HepG2 (cell line): ENCODE measurements at regions not wholly inside any gene's neighbourhood (a gene's known extent, or its start where the extent isn't known, plus 50 kb on each side); places are given as distances from the start of the nearest gene placed in this dataset.

ENCODE experiments used
- ATAC-seq: fragments of 200-7000 bp; cut with Tn5 transposase; 3 replicates; pipeline ENCODE4 v1.9.1; 2020; ENCODE audit warnings: mild to moderate bottlenecking, moderate library complexity
- BruUV-seq: library from RNA; stranded (reverse); fragments of 400-500 nt; replicated peaks from 2 replicates; lab custom pipeline; 2021; lab: Mats Ljungman, UMichigan
- CTCF ChIA-PET: fragments of 300-600 bp; formaldehyde crosslinking; extraction: SDS; loops from one replicate; lab custom pipeline; 2021; ENCODE audit warnings: low total read pairs, inconsistent platforms, low intra/inter-chr PET ratio; lab: Yijun Ruan, JAX
- POLR2A ChIA-PET: fragments of 350-600 bp; sonication (Branson Sonifier 250); formaldehyde crosslinking; loops from one replicate; lab custom pipeline; 2020; ENCODE audit warnings: antibody characterized with exemption, inconsistent platforms; lab: Yijun Ruan, JAX
- DNase-seq: peaks from one replicate; pipeline ENCODE4 v3.0.0-alpha.2; 2015; ENCODE audit warnings: low spot score
- FAIRE-seq: peaks from 3 replicates; lab custom pipeline; 2011; peaks lifted over from hg19 to GRCh38; lab: Jason Lieb, UNC
- H2AFZ ChIP-seq: one replicate; pipeline ENCODE4 v1.6.1; 2011; ENCODE audit warnings: low read length, inconsistent platforms
- H3K27ac ChIP-seq: fragments of 300-600 bp; 3 replicates; pipeline ENCODE4 v1.8.0; 2011; ENCODE audit warnings: mixed run types, mild to moderate bottlenecking, mixed read lengths, low read length, inconsistent platforms; ENCODE audit not compliant: insufficient read depth; ENCODE audit errors: extremely low read length
- H3K27me3 ChIP-seq, 2 experiments: fragments of 200-600 bp in 1 of 2; 2 replicates in 1 of 2; 3 replicates in 1 of 2; pipeline versions ENCODE4 v1.6.0 to v1.8.0; 2011; ENCODE audit warnings: low read length in 2 of 2, mild to moderate bottlenecking in 2 of 2, moderate library complexity in 2 of 2, inconsistent platforms in 1 of 2; ENCODE audit not compliant: insufficient read depth in 2 of 2, control insufficient read depth in 1 of 2
- H3K36me3 ChIP-seq, 2 experiments: fragments of 200-600 bp in 1 of 2; replicated peaks in 1 of 2; 2 replicates in 1 of 2; 3 replicates in 1 of 2; pipeline versions ENCODE4 v1.5.1 to v1.8.0; 2011; ENCODE audit warnings: low read length in 2 of 2, inconsistent platforms in 1 of 2; ENCODE audit not compliant: insufficient read depth in 2 of 2, control insufficient read depth in 1 of 2
- H3K4me1 ChIP-seq: 2 replicates; pipeline ENCODE4 v1.5.1; 2012; ENCODE audit warnings: low read length, inconsistent platforms; ENCODE audit not compliant: insufficient read depth
- H3K4me2 ChIP-seq: 2 replicates; pipeline ENCODE4 v1.6.0; 2011; ENCODE audit warnings: low read depth, low read length, inconsistent platforms
- H3K4me3 ChIP-seq, 3 experiments: fragments of 200-600 bp in 1 of 3; sonication (generic), shearing (Covaris generic) in 1 of 3; replicated peaks in 1 of 3; 2 replicates each; pipeline ENCODE4 v1.5.1; 2011 to 2016; ENCODE audit warnings: low read length in 3 of 3, inconsistent platforms in 2 of 3, low read depth in 2 of 3, mild to moderate bottlenecking in 2 of 3, control low read depth in 1 of 3, mixed read lengths in 1 of 3; ENCODE audit not compliant: insufficient read depth in 1 of 3
- H3K79me2 ChIP-seq: one replicate; pipeline ENCODE4 v1.6.1; 2011; ENCODE audit warnings: low read length, inconsistent platforms; ENCODE audit not compliant: insufficient read depth
- H3K9ac ChIP-seq: 2 replicates; pipeline ENCODE4 v1.6.0; 2011; ENCODE audit warnings: mild to moderate bottlenecking, low read depth, low read length, inconsistent platforms; ENCODE audit not compliant: insufficient read depth
- H3K9me3 ChIP-seq: 2 replicates; pipeline ENCODE4 v1.5.1; 2012; ENCODE audit warnings: mild to moderate bottlenecking, low read length
- H4K20me1 ChIP-seq: 2 replicates; pipeline ENCODE4 v1.6.0; 2011; ENCODE audit warnings: inconsistent platforms, mild to moderate bottlenecking, low read length, moderate library complexity; ENCODE audit not compliant: insufficient read depth
- BRD4 ChIP-seq: sonication (generic); formaldehyde crosslinking; IDR thresholded peaks from 2 replicates; pipeline ENCODE4 v1.4.0; 2020; ENCODE audit warnings: missing genetic modification reagents
- KLF6 ChIP-seq: IDR thresholded peaks from 2 replicates; pipeline ENCODE4 v1.8.0; 2016; ENCODE audit warnings: missing biosample characterization, missing genetic modification reagents
- KMT2B ChIP-seq: IDR thresholded peaks from 2 replicates; pipeline ENCODE4 v1.6.1; 2016; ENCODE audit warnings: missing genetic modification reagents, missing compliant biosample characterization
- RXRA ChIP-seq: sonication (generic); formaldehyde crosslinking; IDR thresholded peaks from 2 replicates; pipeline ENCODE4 v1.5.1; 2020; ENCODE audit warnings: missing genetic modification reagents
- TAF15 ChIP-seq: fragments of 200-400 bp; formaldehyde crosslinking; IDR thresholded peaks from one replicate; pipeline ENCODE4 v1.6.1; 2018; ENCODE audit warnings: mild to moderate bottlenecking, low read depth, low read length; ENCODE audit not compliant: poor library complexity, severe bottlenecking
- ZNF207 ChIP-seq: fragments of 450-650 bp; IDR thresholded peaks from 2 replicates; pipeline ENCODE4 v1.6.1; 2016; ENCODE audit warnings: antibody characterized with exemption, borderline replicate concordance
- ZNF264 ChIP-seq: sonication (generic); formaldehyde crosslinking; IDR thresholded peaks from 2 replicates; pipeline ENCODE4 v1.4.0; 2020; ENCODE audit warnings: missing genetic modification reagents
- ZNF335 ChIP-seq: sonication (generic); formaldehyde crosslinking; IDR thresholded peaks from 2 replicates; pipeline ENCODE4 v1.4.0; 2020; ENCODE audit warnings: missing genetic modification reagents
- ZNF672 ChIP-seq: sonication (generic); formaldehyde crosslinking; IDR thresholded peaks from 2 replicates; pipeline ENCODE4 v1.8.1; 2022; ENCODE audit warnings: missing genetic modification reagents
- WGBS: methylation state at CpG from one replicate; pipeline ENCODE4 v1.1.6; 2017; ENCODE audit warnings: low lambda C conversion rate; 5-methylcytosine and 5-hydroxymethylcytosine counted together
- in situ Hi-C: cut with HindIII; loops from 2 replicates; pipeline ENCODE4 v1.10.0; 2017; ENCODE audit warnings: low pct_unique_long_range_greater_than_20kb; ENCODE audit not compliant: extremely low pct_ligation_motif_present
- intact Hi-C: fragments of 100-400 bp; cut with micrococcal nuclease; formaldehyde crosslinking; loops from one replicate; pipeline ENCODE4 v1.10.0; 2022; ENCODE audit not compliant: unreplicated experiment
- TF ChIP-seq, protein P1 (sequence below): sonication (generic); formaldehyde crosslinking; IDR thresholded peaks from 2 replicates; pipeline ENCODE4 v1.5.1; 2020; ENCODE audit warnings: missing genetic modification reagents, mild to moderate bottlenecking, borderline replicate concordance
- TF ChIP-seq, protein P2 (sequence below): sonication (generic); formaldehyde crosslinking; IDR thresholded peaks from 2 replicates; pipeline ENCODE4 v1.4.0; 2020; ENCODE audit warnings: missing genetic modification reagents
- TF ChIP-seq, protein P3 (sequence below): sonication (generic); formaldehyde crosslinking; IDR thresholded peaks from 2 replicates; pipeline ENCODE4 v1.8.1; 2023; ENCODE audit warnings: mild to moderate bottlenecking, missing genetic modification reagents
- TF ChIP-seq, protein P4 (sequence below): sonication (generic); formaldehyde crosslinking; IDR thresholded peaks from 2 replicates; pipeline ENCODE4 v1.8.0; 2023; ENCODE audit warnings: mild to moderate bottlenecking, missing genetic modification reagents

DNA sequence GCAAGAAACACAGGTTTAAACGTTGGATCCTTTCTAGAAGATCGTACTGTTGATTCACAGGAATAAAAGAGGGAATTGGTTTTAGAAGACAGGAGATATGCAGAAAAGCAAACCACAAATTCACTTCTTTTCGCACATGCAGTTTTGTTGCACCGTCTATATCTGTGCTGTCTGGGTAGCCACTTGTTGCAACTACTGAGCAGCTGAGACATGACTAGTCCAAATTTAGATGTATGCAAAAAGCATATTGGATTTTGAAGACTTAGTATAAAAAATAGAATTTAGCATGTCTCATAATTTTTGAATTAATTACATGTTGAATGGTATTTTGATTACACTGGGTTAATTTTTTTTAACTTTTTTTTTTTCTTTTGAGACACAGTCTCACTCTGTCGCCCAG, 176.3 kb downstream of the KLF12 start:
- in situ Hi-C loops = no loop called here

More for the DNA sequence above, 176.3 kb downstream of the KLF12 start:
- intact Hi-C loops = no loop called here
- peaks cover 5% of the 10 kb centered on the region; the same call in 1 of the 2 replicates for H3K4me1 ChIP-seq
- ChIA-PET POLR2A (no interaction called here), CTCF (no interaction called here)
- H4K20me1 ChIP-seq = no peaks in the 10 kb centered on the region
- no peaks in the 10 kb centered on the region for H3K27me3 ChIP-seq
- no peak overlapping the region for H3K27ac ChIP-seq
- no peaks in the 10 kb centered on the region for H3K79me2 ChIP-seq
- TF ChIP-seq ZNF335 (CRISPR knock-in tag) = no peak
- TF ChIP-seq ZNF264 (CRISPR knock-in tag) = no peak
- TF ChIP-seq, protein P1, sequence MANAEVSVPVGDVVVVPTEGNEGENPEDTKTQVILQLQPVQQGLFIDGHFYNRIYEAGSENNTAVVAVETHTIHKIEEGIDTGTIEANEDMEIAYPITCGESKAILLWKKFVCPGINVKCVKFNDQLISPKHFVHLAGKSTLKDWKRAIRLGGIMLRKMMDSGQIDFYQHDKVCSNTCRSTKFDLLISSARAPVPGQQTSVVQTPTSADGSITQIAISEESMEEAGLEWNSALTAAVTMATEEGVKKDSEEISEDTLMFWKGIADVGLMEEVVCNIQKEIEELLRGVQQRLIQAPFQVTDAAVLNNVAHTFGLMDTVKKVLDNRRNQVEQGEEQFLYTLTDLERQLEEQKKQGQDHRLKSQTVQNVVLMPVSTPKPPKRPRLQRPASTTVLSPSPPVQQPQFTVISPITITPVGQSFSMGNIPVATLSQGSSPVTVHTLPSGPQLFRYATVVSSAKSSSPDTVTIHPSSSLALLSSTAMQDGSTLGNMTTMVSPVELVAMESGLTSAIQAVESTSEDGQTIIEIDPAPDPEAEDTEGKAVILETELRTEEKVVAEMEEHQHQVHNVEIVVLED (CRISPR knock-in tag) = no peak
- TF ChIP-seq KLF6 = no peak
- TF ChIP-seq, protein P2, sequence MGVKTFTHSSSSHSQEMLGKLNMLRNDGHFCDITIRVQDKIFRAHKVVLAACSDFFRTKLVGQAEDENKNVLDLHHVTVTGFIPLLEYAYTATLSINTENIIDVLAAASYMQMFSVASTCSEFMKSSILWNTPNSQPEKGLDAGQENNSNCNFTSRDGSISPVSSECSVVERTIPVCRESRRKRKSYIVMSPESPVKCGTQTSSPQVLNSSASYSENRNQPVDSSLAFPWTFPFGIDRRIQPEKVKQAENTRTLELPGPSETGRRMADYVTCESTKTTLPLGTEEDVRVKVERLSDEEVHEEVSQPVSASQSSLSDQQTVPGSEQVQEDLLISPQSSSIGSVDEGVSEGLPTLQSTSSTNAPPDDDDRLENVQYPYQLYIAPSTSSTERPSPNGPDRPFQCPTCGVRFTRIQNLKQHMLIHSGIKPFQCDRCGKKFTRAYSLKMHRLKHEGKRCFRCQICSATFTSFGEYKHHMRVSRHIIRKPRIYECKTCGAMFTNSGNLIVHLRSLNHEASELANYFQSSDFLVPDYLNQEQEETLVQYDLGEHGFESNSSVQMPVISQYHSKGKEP (CRISPR knock-in tag) = no peak
- TF ChIP-seq, protein P3, sequence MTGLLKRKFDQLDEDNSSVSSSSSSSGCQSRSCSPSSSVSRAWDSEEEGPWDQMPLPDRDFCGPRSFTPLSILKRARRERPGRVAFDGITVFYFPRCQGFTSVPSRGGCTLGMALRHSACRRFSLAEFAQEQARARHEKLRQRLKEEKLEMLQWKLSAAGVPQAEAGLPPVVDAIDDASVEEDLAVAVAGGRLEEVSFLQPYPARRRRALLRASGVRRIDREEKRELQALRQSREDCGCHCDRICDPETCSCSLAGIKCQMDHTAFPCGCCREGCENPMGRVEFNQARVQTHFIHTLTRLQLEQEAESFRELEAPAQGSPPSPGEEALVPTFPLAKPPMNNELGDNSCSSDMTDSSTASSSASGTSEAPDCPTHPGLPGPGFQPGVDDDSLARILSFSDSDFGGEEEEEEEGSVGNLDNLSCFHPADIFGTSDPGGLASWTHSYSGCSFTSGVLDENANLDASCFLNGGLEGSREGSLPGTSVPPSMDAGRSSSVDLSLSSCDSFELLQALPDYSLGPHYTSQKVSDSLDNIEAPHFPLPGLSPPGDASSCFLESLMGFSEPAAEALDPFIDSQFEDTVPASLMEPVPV (CRISPR knock-in tag) = no peak
- TF ChIP-seq ZNF672 (CRISPR knock-in tag) = no peak
- TF ChIP-seq, protein P4, sequence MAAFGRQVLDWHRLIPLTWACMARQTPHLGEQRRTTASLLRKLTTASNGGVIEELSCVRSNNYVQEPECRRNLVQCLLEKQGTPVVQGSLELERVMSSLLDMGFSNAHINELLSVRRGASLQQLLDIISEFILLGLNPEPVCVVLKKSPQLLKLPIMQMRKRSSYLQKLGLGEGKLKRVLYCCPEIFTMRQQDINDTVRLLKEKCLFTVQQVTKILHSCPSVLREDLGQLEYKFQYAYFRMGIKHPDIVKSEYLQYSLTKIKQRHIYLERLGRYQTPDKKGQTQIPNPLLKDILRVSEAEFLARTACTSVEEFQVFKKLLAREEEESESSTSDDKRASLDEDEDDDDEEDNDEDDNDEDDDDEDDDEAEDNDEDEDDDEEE = no peak
- TF ChIP-seq RXRA (CRISPR knock-in tag) = no peak
- no peak for TF ChIP-seq TAF15
- TF ChIP-seq KMT2B (CRISPR knock-in tag) = no peak
- no peak for TF ChIP-seq ZNF207
- no peak for TF ChIP-seq BRD4 (CRISPR knock-in tag)
- TF ChIP-seq, all 625 proteins: peak for 0
- H3K9ac ChIP-seq = no peak overlapping the region
- no peaks in the 10 kb centered on the region for H3K9me3 ChIP-seq
- no peak for FAIRE-seq
- ATAC-seq = no peak
- no peak overlapping the region for H3K4me3 ChIP-seq
- no peak overlapping the region for H2AFZ ChIP-seq
- WGBS = 67% methylated on average over 5 of the region's 5 CpGs
- H3K36me3 ChIP-seq = no peaks in the 10 kb centered on the region
- no peak overlapping the region for H3K4me2 ChIP-seq
- no TSS peak for BruUV-seq
- no peak for DNase-seq
